ENCODE measurements at regions not wholly inside any gene's neighbourhood (a gene's known extent, or its start where the extent isn't known, plus 50 kb on each side); places are given as distances from the start of the nearest gene placed in this dataset.

- Mint-ChIP-seq H3K27ac (no peak overlapping the region), H3K9me3 (no peaks in the 10 kb centered on the region), H3K27me3 (ENCODE audit: insufficient read depth, low read depth, poor library complexity) (no peaks in the 10 kb centered on the region), H3K4me3 (no peak overlapping the region), H3K36me3 (ENCODE audit: low read depth) (no peaks in the 10 kb centered on the region), H3K4me1 (no peaks in the 10 kb centered on the region)
- Histone ChIP-seq H3K27me3 (ENCODE audit: insufficient read depth) (no peaks in the 10 kb centered on the region), H3K36me3 (ENCODE audit: insufficient read depth) (no peaks in the 10 kb centered on the region), H3K4me2 (no peak overlapping the region), H3K9me2 (ENCODE audit: insufficient read depth) (no peaks in the 10 kb centered on the region; the same call in 1 of the 2 replicates), H3K4me3 (no peak overlapping the region), H4K20me1 (replicated peaks; ENCODE audit: insufficient read depth) (no peaks in the 10 kb centered on the region), H3K27ac (ENCODE audit: low read depth) (no peak overlapping the region), H2AFZ (no peak overlapping the region), H3K79me2 (replicated peaks; ENCODE audit: insufficient read depth) (no peaks in the 10 kb centered on the region), H3F3A (replicated peaks; ENCODE audit: low read depth) (no peaks in the 10 kb centered on the region), H3K4me1 (ENCODE audit: insufficient read depth) (no peaks in the 10 kb centered on the region)
- no peak for TF ChIP-seq EZH2phosphoT487 (IDR thresholded peaks at IDR 0.05; ENCODE audit: unreplicated experiment)
- no peak for TF ChIP-seq CREB1 (CRISPR knock-in tag; IDR thresholded peaks at IDR 0.05; ENCODE audit: low read depth)
- TF ChIP-seq ZNF114 (CRISPR knock-in tag; IDR thresholded peaks at IDR 0.05): no peak
- TF ChIP-seq ZNF331 (CRISPR knock-in tag; IDR thresholded peaks at IDR 0.05; ENCODE audit: low read depth): no peak
- TF ChIP-seq REST (IDR thresholded peaks at IDR 0.05; ENCODE audit: unreplicated experiment): no peak
- no peak for TF ChIP-seq CTCF (conservative IDR thresholded peaks at IDR 0.05; ENCODE audit: low read depth in 2 of 2)
- no peak for TF ChIP-seq NANOG (IDR thresholded peaks at IDR 0.05; ENCODE audit: borderline replicate concordance)
- TF ChIP-seq STAT1 (IDR thresholded peaks at IDR 0.05; ENCODE audit: unreplicated experiment): no peak
- TF ChIP-seq EZH2 (IDR thresholded peaks at IDR 0.05; ENCODE audit: low read depth, unreplicated experiment): no peak
- TF ChIP-seq ETS1 (IDR thresholded peaks at IDR 0.05): no peak
- TF ChIP-seq ZNF462 (CRISPR knock-in tag; IDR thresholded peaks at IDR 0.05): no peak
- TF ChIP-seq POLR2AphosphoS5 (IDR thresholded peaks at IDR 0.05; ENCODE audit: low read depth): no peak
- no peak for TF ChIP-seq JUNB (IDR thresholded peaks at IDR 0.05; ENCODE audit: unreplicated experiment)
- ATAC-seq (no peak), DNase-seq (ENCODE audit: low spot score) (no peak)
Observed at GRCh38 chr7:19623676-19624075, 85.2 kb downstream of the POLR1F start.
